ENCODE measurements at regions not wholly inside any gene's neighbourhood (a gene's known extent, or its start where the extent isn't known, plus 50 kb on each side); places are given as distances from the start of the nearest gene placed in this dataset.

- Histone ChIP-seq H3K9me3 (no peaks in the 10 kb centered on the region), H3K27me3 (no peaks in the 10 kb centered on the region), H3K27ac (no peak overlapping the region), H3K4me3 (no peak overlapping the region), H3K4me1 (no peaks in the 10 kb centered on the region), H3K36me3 (replicated peaks in 1 of 2; ENCODE audit: insufficient read depth in 1 of 2, low read depth in 2 of 2) (no peaks in the 10 kb centered on the region)
- DNase-seq, result no peak
- WGBS, 2 donors, result 73 to 83% methylated on average over 2 of the region's 2 CpGs
- intact Hi-C loops (cut with DNase I), result no loop called here
- ATAC-seq, result no peak
- TF ChIP-seq POLR2A (IDR thresholded peaks at IDR 0.05) (no peak), CTCF (IDR thresholded peaks at IDR 0.05) (no peak)
Measured at GRCh38 chr11:22467248-22467647, 129.1 kb downstream of the SLC17A6 start.

- TF ChIP-seq CTCF (IDR thresholded peaks at IDR 0.05), result no peak
- TF ChIP-seq POLR2A (IDR thresholded peaks at IDR 0.05), result no peak
- intact Hi-C loops (cut with DNase I), result no loop called here
- DNase-seq, result no peak
- Histone ChIP-seq H3K27me3 (no peaks in the 10 kb centered on the region), H3K36me3 (replicated peaks in 1 of 2; ENCODE audit: insufficient read depth in 1 of 2, low read depth in 2 of 2) (no peaks in the 10 kb centered on the region), H3K9me3 (no peaks in the 10 kb centered on the region), H3K27ac (no peak overlapping the region), H3K4me1 (no peaks in the 10 kb centered on the region), H3K4me3 (no peak overlapping the region)
- ATAC-seq, result no peak
- WGBS, 2 donors, result 94 to 96% methylated on average over 9 of the region's 9 CpGs
Measured at GRCh38 chr11:22466809-22467208, 128.6 kb downstream of the SLC17A6 start.

GRCh38 chr11:22466351-22466750 is 128.2 kb downstream of the SLC17A6 start:
- Histone ChIP-seq H3K36me3 (replicated peaks in 1 of 2; ENCODE audit: insufficient read depth in 1 of 2, low read depth in 2 of 2) (no peaks in the 10 kb centered on the region), H3K4me1 (no peaks in the 10 kb centered on the region), H3K9me3 (no peaks in the 10 kb centered on the region), H3K27ac (no peak overlapping the region), H3K27me3 (no peaks in the 10 kb centered on the region), H3K4me3 (no peak overlapping the region)
- intact Hi-C loops (cut with DNase I), result no loop called here
- DNase-seq (no peak), ATAC-seq (no peak)
- TF ChIP-seq POLR2A (IDR thresholded peaks at IDR 0.05), result no peak

GRCh38 chr11:22465620-22466019 is 127.4 kb downstream of the SLC17A6 start:
- no peaks in the 10 kb centered on the region for H3K9me3 ChIP-seq
- ATAC-seq (no peak), DNase-seq (no peak)
- no peak overlapping the region for H3K4me3 ChIP-seq
- intact Hi-C loops (cut with DNase I), result no loop called here
- H3K36me3 ChIP-seq (replicated peaks in 1 of 2; ENCODE audit: insufficient read depth in 1 of 2, low read depth in 2 of 2), result no peaks in the 10 kb centered on the region
- H3K27me3 ChIP-seq, result no peaks in the 10 kb centered on the region
- WGBS, 2 donors, result 50 to 53% methylated on average over 1 of the region's 1 CpG
- no peaks in the 10 kb centered on the region for H3K4me1 ChIP-seq
- no peak overlapping the region for H3K27ac ChIP-seq
- TF ChIP-seq POLR2A (IDR thresholded peaks at IDR 0.05) (no peak), CTCF (IDR thresholded peaks at IDR 0.05) (no peak)

- DNase-seq (no peak), ATAC-seq (no peak)
- intact Hi-C loops (cut with DNase I), result no loop called here
- no peak for TF ChIP-seq POLR2A (IDR thresholded peaks at IDR 0.05)
- H3K36me3 ChIP-seq (replicated peaks in 1 of 2; ENCODE audit: insufficient read depth in 1 of 2, low read depth in 2 of 2), result no peaks in the 10 kb centered on the region
- no peak overlapping the region for H3K4me3 ChIP-seq
- WGBS, 2 donors, result 36 to 69% methylated on average over 2 of the region's 2 CpGs
- H3K4me1 ChIP-seq, result peaks cover 9% of the 10 kb centered on the region
- no peaks in the 10 kb centered on the region for H3K27me3 ChIP-seq
- no peak overlapping the region for H3K27ac ChIP-seq
- H3K9me3 ChIP-seq, result no peaks in the 10 kb centered on the region
Measured at GRCh38 chr11:22461626-22462025, 123.4 kb downstream of the SLC17A6 start.

GRCh38 chr11:22460181-22460580 is 122.0 kb downstream of the SLC17A6 start:
- no peak for ATAC-seq

More at GRCh38 chr11:22460181-22460580, 122.0 kb downstream of the SLC17A6 start:
- Histone ChIP-seq H3K9me3 (no peaks in the 10 kb centered on the region), H3K27ac (no peak overlapping the region), H3K36me3 (replicated peaks in 1 of 2; ENCODE audit: insufficient read depth in 1 of 2, low read depth in 2 of 2) (no peaks in the 10 kb centered on the region), H3K4me3 (no peak overlapping the region), H3K4me1 (peaks cover 14% of the 10 kb centered on the region), H3K27me3 (no peaks in the 10 kb centered on the region)
- TF ChIP-seq POLR2A (IDR thresholded peaks at IDR 0.05), result no peak
- no peak for TF ChIP-seq CTCF (IDR thresholded peaks at IDR 0.05)
- DNase-seq, result no peak
- WGBS, 2 donors, result 89 to 95% methylated on average over 3 of the region's 3 CpGs
- intact Hi-C loops (cut with DNase I), result no loop called here

All from body of pancreas (tissue), 4 donors.